HAP-1 (cell line): ENCODE measurements at regions not wholly inside any gene's neighbourhood (a gene's known extent, or its start where the extent isn't known, plus 50 kb on each side); places are given as distances from the start of the nearest gene placed in this dataset.
A peak's percentile ranks its signal among the peaks of the same experiment; 100 is the strongest.

Experiments
- DNase-seq, 2 experiments: peaks; one replicate each; pipeline ENCODE4 v3.0.0-alpha.2; 2016 to 2020; ENCODE audit warnings: low spot score in 2 of 2
- H3K27me3 ChIP-seq: fragments of 250-450 bp; sonication (Bioruptor Pico); 2 replicates; pipeline ENCODE4 v1.5.1; 2020; ENCODE audit warnings: low read depth, mild to moderate bottlenecking, moderate library complexity
- H3K36me3 ChIP-seq: fragments of 250-450 bp; sonication (Bioruptor Pico); replicated peaks from 2 replicates; pipeline ENCODE4 v1.5.1; 2020; ENCODE audit warnings: mild to moderate bottlenecking
- H3K4me1 ChIP-seq: fragments of 250-450 bp; sonication (Bioruptor Pico); 2 replicates; pipeline ENCODE4 v1.5.1; 2020; ENCODE audit warnings: mild to moderate bottlenecking
- H3K4me3 ChIP-seq: fragments of 250-450 bp; sonication (Bioruptor Pico); 2 replicates; pipeline ENCODE4 v1.5.1; 2020; ENCODE audit warnings: mild to moderate bottlenecking, moderate library complexity
- H3K9me3 ChIP-seq: fragments of 250-450 bp; sonication (Bioruptor Pico); 2 replicates; pipeline ENCODE4 v1.5.1; 2020; ENCODE audit warnings: mild to moderate bottlenecking, moderate library complexity
- in situ Hi-C: fragments of 300-500 bp; cut with MboI; formaldehyde crosslinking; loops from 3 replicates; pipeline ENCODE4 v1.14.3; 2020; ENCODE audit warnings: low sequenced_read_pairs, inconsistent platforms, mixed read lengths

GRCh38 chr5:1666221-1666620, 133.4 kb downstream of the MRPL36 start:
- in situ Hi-C loops: loop anchor here (25.0 kb wide), 1 partner anchor 1246 kb away; no protein-coding TSS in a partner anchor
- peaks cover 5% of the 10 kb centered on the region; the same call in 1 of the 2 replicates for H3K27me3 ChIP-seq

GRCh38 chr5:1665803-1666202, 133.8 kb downstream of the MRPL36 start:
- Histone ChIP-seq H3K27me3 (peaks cover 5% of the 10 kb centered on the region; the same call in 1 of the 2 replicates), H3K4me3 (no peak overlapping the region), H3K4me1 (no peaks in the 10 kb centered on the region; the same call in 1 of the 2 replicates), H3K36me3 (no peaks in the 10 kb centered on the region), H3K9me3 (no peaks in the 10 kb centered on the region)
- in situ Hi-C loops: loop anchor here (25.0 kb wide), 1 partner anchor 1246 kb away; no protein-coding TSS in a partner anchor
- no peak for DNase-seq

More at GRCh38 chr5:1666221-1666620, 133.4 kb downstream of the MRPL36 start:
- Histone ChIP-seq H3K36me3 (no peaks in the 10 kb centered on the region), H3K4me1 (no peaks in the 10 kb centered on the region; the same call in 1 of the 2 replicates), H3K9me3 (no peaks in the 10 kb centered on the region), H3K4me3 (no peak overlapping the region)
- DNase-seq: no peak

- peaks cover 5% of the 10 kb centered on the region; the same call in 1 of the 2 replicates for H3K27me3 ChIP-seq
- no peaks in the 10 kb centered on the region for H3K9me3 ChIP-seq
- no peak overlapping the region for H3K4me3 ChIP-seq
- H3K4me1 ChIP-seq: no peaks in the 10 kb centered on the region; the same call in 1 of the 2 replicates
- DNase-seq: no peak
- no peaks in the 10 kb centered on the region for H3K36me3 ChIP-seq
- in situ Hi-C loops: loop anchor here (25.0 kb wide), 1 partner anchor 1247 kb away; no protein-coding TSS in a partner anchor
Observed at GRCh38 chr5:1665231-1665630, 134.4 kb downstream of the MRPL36 start.

GRCh38 chr5:1663186-1663585, 136.5 kb downstream of the MRPL36 start:
- Histone ChIP-seq H3K36me3 (no peaks in the 10 kb centered on the region), H3K4me3 (no peak overlapping the region), H3K9me3 (no peaks in the 10 kb centered on the region), H3K27me3 (peaks cover 5% of the 10 kb centered on the region; the same call in 1 of the 2 replicates), H3K4me1 (peaks cover 7% of the 10 kb centered on the region)
- no peak for DNase-seq
- in situ Hi-C loops: loop anchor here (25.0 kb wide), 1 partner anchor 1249 kb away; no protein-coding TSS in a partner anchor

- DNase-seq: no peak
- in situ Hi-C loops: loop anchor here (25.0 kb wide), 1 partner anchor 1250 kb away; no protein-coding TSS in a partner anchor
- Histone ChIP-seq H3K9me3 (no peaks in the 10 kb centered on the region), H3K4me1 (peaks cover 7% of the 10 kb centered on the region), H3K27me3 (peaks cover under 1% of the 10 kb centered on the region; the same call in 1 of the 2 replicates), H3K36me3 (no peaks in the 10 kb centered on the region), H3K4me3 (no peak overlapping the region)
Observed at GRCh38 chr5:1662559-1663085, 137.0 kb downstream of the MRPL36 start.

- DNase-seq: no peak
- no peaks in the 10 kb centered on the region for H3K9me3 ChIP-seq
- H3K4me1 ChIP-seq: peaks cover 7% of the 10 kb centered on the region
- no peak overlapping the region for H3K4me3 ChIP-seq
- in situ Hi-C loops: loop anchor here (25.0 kb wide), 1 partner anchor 1250 kb away; no protein-coding TSS in a partner anchor
- H3K36me3 ChIP-seq: no peaks in the 10 kb centered on the region
- H3K27me3 ChIP-seq: no peaks in the 10 kb centered on the region
Observed at GRCh38 chr5:1661831-1662558, 137.6 kb downstream of the MRPL36 start.

GRCh38 chr5:1661311-1661710, 137.6 kb upstream of the LPCAT1 start:
- no peaks in the 10 kb centered on the region for H3K9me3 ChIP-seq
- H3K4me3 ChIP-seq: no peak overlapping the region
- H3K27me3 ChIP-seq: no peaks in the 10 kb centered on the region
- peaks cover 7% of the 10 kb centered on the region for H3K4me1 ChIP-seq
- in situ Hi-C loops: loop anchor here (25.0 kb wide), 1 partner anchor 1251 kb away; no protein-coding TSS in a partner anchor
- DNase-seq: no peak
- H3K36me3 ChIP-seq: no peaks in the 10 kb centered on the region

- H3K27me3 ChIP-seq: no peaks in the 10 kb centered on the region
Observed at GRCh38 chr5:1660511-1660910, 136.8 kb upstream of the LPCAT1 start.

GRCh38 chr5:1660001-1660400, 136.2 kb upstream of the LPCAT1 start:
- DNase-seq: no peak
- H3K9me3 ChIP-seq: no peaks in the 10 kb centered on the region
- in situ Hi-C loops: loop anchor here (25.0 kb wide), 1 partner anchor 1252 kb away; no protein-coding TSS in a partner anchor
- no peaks in the 10 kb centered on the region for H3K36me3 ChIP-seq
- peaks cover 7% of the 10 kb centered on the region for H3K4me1 ChIP-seq
- no peaks in the 10 kb centered on the region for H3K27me3 ChIP-seq
- H3K4me3 ChIP-seq: no peak overlapping the region

More at GRCh38 chr5:1660511-1660910, 136.8 kb upstream of the LPCAT1 start:
- DNase-seq: no peak
- H3K36me3 ChIP-seq: no peaks in the 10 kb centered on the region
- H3K4me3 ChIP-seq: no peak overlapping the region
- in situ Hi-C loops: loop anchor here (25.0 kb wide), 1 partner anchor 1252 kb away; no protein-coding TSS in a partner anchor
- peaks cover 7% of the 10 kb centered on the region for H3K4me1 ChIP-seq
- H3K9me3 ChIP-seq: no peaks in the 10 kb centered on the region

GRCh38 chr5:1659100-1659981, 135.6 kb upstream of the LPCAT1 start:
- H3K4me3 ChIP-seq: no peak overlapping the region
- no peak for DNase-seq
- in situ Hi-C loops: loop anchor here (25.0 kb wide), 1 partner anchor 1253 kb away; no protein-coding TSS in a partner anchor
- no peaks in the 10 kb centered on the region for H3K36me3 ChIP-seq
- no peaks in the 10 kb centered on the region for H3K27me3 ChIP-seq
- H3K4me1 ChIP-seq: peaks cover 7% of the 10 kb centered on the region
- no peaks in the 10 kb centered on the region for H3K9me3 ChIP-seq

GRCh38 chr5:1658665-1659064, 134.9 kb upstream of the LPCAT1 start:
- peak; percentile 8 to 54 for DNase-seq
- H3K4me1 ChIP-seq: peaks cover 7% of the 10 kb centered on the region
- no peaks in the 10 kb centered on the region for H3K27me3 ChIP-seq
- in situ Hi-C loops: loop anchor here (25.0 kb wide), 1 partner anchor 1254 kb away; no protein-coding TSS in a partner anchor
- H3K36me3 ChIP-seq: no peaks in the 10 kb centered on the region
- no peak overlapping the region for H3K4me3 ChIP-seq
- H3K9me3 ChIP-seq: no peaks in the 10 kb centered on the region

GRCh38 chr5:1657161-1657741, 133.5 kb upstream of the LPCAT1 start:
- H3K27me3 ChIP-seq: no peaks in the 10 kb centered on the region
- H3K4me3 ChIP-seq: no peak overlapping the region
- H3K9me3 ChIP-seq: no peaks in the 10 kb centered on the region
- peaks cover 7% of the 10 kb centered on the region for H3K4me1 ChIP-seq
- no peak for DNase-seq
- H3K36me3 ChIP-seq: no peaks in the 10 kb centered on the region
- in situ Hi-C loops: loop anchor here (25.0 kb wide), 1 partner anchor 1255 kb away; no protein-coding TSS in a partner anchor
